ENCODE measurements at regions not wholly inside any gene's neighbourhood (a gene's known extent, or its start where the extent isn't known, plus 50 kb on each side); places are given as distances from the start of the nearest gene placed in this dataset.

DNA sequence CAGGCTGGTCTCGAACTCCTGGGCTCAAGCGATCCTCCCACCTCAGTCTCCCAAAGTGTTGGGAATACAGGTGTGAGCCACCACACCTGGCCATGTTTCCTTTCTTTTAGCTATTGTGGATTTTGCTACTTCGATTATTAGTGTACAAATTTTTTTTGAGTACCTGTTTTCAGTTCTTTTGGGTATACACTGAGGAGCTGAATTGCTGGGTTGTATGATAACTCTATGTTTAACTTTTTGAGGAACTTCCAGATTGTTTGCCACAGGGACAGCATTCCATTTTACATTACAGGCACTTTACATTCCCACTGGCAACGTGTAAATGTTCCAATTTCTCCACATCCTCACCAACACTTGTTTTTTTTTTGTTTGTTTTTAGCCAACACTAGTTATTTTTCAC lies 198.1 kb upstream of the TBX3 start:
- DNase-seq (ENCODE audit: low read depth in 1 of 2, low spot score in 1 of 2): no peak
- no peak for ATAC-seq
- Histone ChIP-seq H3K4me1 (no peaks in the 10 kb centered on the region), H3K4me3 (no peak overlapping the region), H3K9me3 (no peaks in the 10 kb centered on the region), H3K4me2 (no peak overlapping the region), H3K27ac (no peak overlapping the region)
- CTCF ChIA-PET: no interaction called here
- no peak for FAIRE-seq
- WGBS (ENCODE audit: missing lambda C conversion rate): 25% methylated on average over 4 of the region's 4 CpGs
- no peak for TF ChIP-seq EP300 (IDR thresholded peaks at IDR 0.05)
- TF ChIP-seq, protein P1, sequence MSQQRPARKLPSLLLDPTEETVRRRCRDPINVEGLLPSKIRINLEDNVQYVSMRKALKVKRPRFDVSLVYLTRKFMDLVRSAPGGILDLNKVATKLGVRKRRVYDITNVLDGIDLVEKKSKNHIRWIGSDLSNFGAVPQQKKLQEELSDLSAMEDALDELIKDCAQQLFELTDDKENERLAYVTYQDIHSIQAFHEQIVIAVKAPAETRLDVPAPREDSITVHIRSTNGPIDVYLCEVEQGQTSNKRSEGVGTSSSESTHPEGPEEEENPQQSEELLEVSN (IDR thresholded peaks at IDR 0.05; ENCODE audit: borderline replicate concordance, low read depth): no peak
- TF ChIP-seq MAFK (IDR thresholded peaks at IDR 0.05; ENCODE audit: partially characterized antibody): no peak
- no peak for TF ChIP-seq CBX8 (IDR thresholded peaks at IDR 0.05)
- POLR2A ChIA-PET: no interaction called here

GRCh38 chr12:114879354-114879753 lies 195.4 kb upstream of the TBX3 start:
- H3K4me2 ChIP-seq: no peak overlapping the region
- H3K4me1 ChIP-seq: no peaks in the 10 kb centered on the region
- no peak overlapping the region for H3K27ac ChIP-seq
- no peak overlapping the region for H3K4me3 ChIP-seq
- H3K9me3 ChIP-seq: no peaks in the 10 kb centered on the region
- TF ChIP-seq PHF8 (IDR thresholded peaks at IDR 0.05; ENCODE audit: borderline replicate concordance, low read depth) (no peak), MAFK (IDR thresholded peaks at IDR 0.05; ENCODE audit: partially characterized antibody) (peak; percentile 50), HEYL (CRISPR knock-in tag; IDR thresholded peaks at IDR 0.05) (no peak)
- TF ChIP-seq, protein P2, sequence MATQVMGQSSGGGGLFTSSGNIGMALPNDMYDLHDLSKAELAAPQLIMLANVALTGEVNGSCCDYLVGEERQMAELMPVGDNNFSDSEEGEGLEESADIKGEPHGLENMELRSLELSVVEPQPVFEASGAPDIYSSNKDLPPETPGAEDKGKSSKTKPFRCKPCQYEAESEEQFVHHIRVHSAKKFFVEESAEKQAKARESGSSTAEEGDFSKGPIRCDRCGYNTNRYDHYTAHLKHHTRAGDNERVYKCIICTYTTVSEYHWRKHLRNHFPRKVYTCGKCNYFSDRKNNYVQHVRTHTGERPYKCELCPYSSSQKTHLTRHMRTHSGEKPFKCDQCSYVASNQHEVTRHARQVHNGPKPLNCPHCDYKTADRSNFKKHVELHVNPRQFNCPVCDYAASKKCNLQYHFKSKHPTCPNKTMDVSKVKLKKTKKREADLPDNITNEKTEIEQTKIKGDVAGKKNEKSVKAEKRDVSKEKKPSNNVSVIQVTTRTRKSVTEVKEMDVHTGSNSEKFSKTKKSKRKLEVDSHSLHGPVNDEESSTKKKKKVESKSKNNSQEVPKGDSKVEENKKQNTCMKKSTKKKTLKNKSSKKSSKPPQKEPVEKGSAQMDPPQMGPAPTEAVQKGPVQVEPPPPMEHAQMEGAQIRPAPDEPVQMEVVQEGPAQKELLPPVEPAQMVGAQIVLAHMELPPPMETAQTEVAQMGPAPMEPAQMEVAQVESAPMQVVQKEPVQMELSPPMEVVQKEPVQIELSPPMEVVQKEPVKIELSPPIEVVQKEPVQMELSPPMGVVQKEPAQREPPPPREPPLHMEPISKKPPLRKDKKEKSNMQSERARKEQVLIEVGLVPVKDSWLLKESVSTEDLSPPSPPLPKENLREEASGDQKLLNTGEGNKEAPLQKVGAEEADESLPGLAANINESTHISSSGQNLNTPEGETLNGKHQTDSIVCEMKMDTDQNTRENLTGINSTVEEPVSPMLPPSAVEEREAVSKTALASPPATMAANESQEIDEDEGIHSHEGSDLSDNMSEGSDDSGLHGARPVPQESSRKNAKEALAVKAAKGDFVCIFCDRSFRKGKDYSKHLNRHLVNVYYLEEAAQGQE (IDR thresholded peaks at IDR 0.05): no peak
- CTCF ChIA-PET: interaction anchor here (1.2 kb wide), 1 partner anchor 17 kb away, joined by 3 read pairs; no protein-coding TSS in a partner anchor
- POLR2A ChIA-PET: no interaction called here
- DNase-seq (ENCODE audit: low read depth in 1 of 2, low spot score in 1 of 2): no peak
- no peak for ATAC-seq
- no peak for FAIRE-seq
- 62% methylated on average over 4 of the region's 4 CpGs for WGBS (ENCODE audit: missing lambda C conversion rate)

DNA sequence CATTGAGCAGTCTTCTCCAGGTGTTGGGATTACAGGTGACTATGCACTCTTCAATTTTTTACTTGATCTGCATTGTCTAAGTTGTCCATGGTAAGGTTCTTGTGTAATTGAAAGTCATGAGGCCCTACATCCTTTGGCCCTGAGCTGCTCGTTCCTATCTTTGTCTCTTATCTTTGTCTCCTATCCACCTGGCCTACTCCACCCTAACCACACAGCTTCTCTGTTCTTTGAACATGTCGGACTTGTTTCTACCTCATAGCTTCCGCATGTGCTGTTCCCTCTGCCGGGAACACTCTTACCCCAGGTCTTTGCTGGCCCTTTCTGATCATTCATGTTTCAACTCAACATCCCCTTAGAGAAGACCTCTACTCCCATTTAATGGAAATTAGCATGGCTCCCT lies 194.8 kb upstream of the TBX3 start:
- no peak for FAIRE-seq
- CTCF ChIA-PET: interaction anchor here (1.2 kb wide), 1 partner anchor 18 kb away, joined by 3 read pairs; no protein-coding TSS in a partner anchor

More for the DNA sequence above, 194.8 kb upstream of the TBX3 start:
- H3K9me3 ChIP-seq: no peaks in the 10 kb centered on the region
- no peak for ATAC-seq
- H3K4me1 ChIP-seq: no peaks in the 10 kb centered on the region
- POLR2A ChIA-PET: no interaction called here
- H3K27ac ChIP-seq: no peak overlapping the region
- WGBS (ENCODE audit: missing lambda C conversion rate): 74% methylated on average over 4 of the region's 4 CpGs
- no peak overlapping the region for H3K4me3 ChIP-seq
- no peak for TF ChIP-seq SMC3 (IDR thresholded peaks at IDR 0.05)
- TF ChIP-seq CBX8 (IDR thresholded peaks at IDR 0.05): no peak
- TF ChIP-seq ZSCAN20 (CRISPR knock-in tag; IDR thresholded peaks at IDR 0.05): no peak
- TF ChIP-seq POLR2A (IDR thresholded peaks at IDR 0.05; ENCODE audit: low read length): no peak
- TF ChIP-seq USF2 (IDR thresholded peaks at IDR 0.05): no peak
- TF ChIP-seq, protein P2 (IDR thresholded peaks at IDR 0.05): no peak
- no peak for TF ChIP-seq MAZ (IDR thresholded peaks at IDR 0.05; ENCODE audit: borderline replicate concordance, low read depth, low read length)
- no peak for TF ChIP-seq KDM5A (IDR thresholded peaks at IDR 0.05)
- no peak for TF ChIP-seq NPAS2 (CRISPR knock-in tag; IDR thresholded peaks at IDR 0.05; ENCODE audit: borderline replicate concordance)
- TF ChIP-seq MAX (IDR thresholded peaks at IDR 0.05): no peak
- no peak for TF ChIP-seq ESRRA (IDR thresholded peaks at IDR 0.05; ENCODE audit: borderline replicate concordance, low read length)
- no peak for TF ChIP-seq MYC (IDR thresholded peaks at IDR 0.05; ENCODE audit: borderline replicate concordance, low read length)
- no peak for TF ChIP-seq MAFK (IDR thresholded peaks at IDR 0.05; ENCODE audit: partially characterized antibody)
- no peak for TF ChIP-seq RARB (CRISPR knock-in tag; IDR thresholded peaks at IDR 0.05)
- TF ChIP-seq FOSB (CRISPR knock-in tag; IDR thresholded peaks at IDR 0.05): no peak
- TF ChIP-seq ZNF302 (CRISPR knock-in tag; IDR thresholded peaks at IDR 0.05): no peak
- no peak for TF ChIP-seq CHD4 (IDR thresholded peaks at IDR 0.05; ENCODE audit: borderline replicate concordance)
- DNase-seq (ENCODE audit: low read depth in 1 of 2, low spot score in 1 of 2): no peak
- no peak overlapping the region for H3K4me2 ChIP-seq

All from A549 (cell line).